ENCODE measurements at regions not wholly inside any gene's neighbourhood (a gene's known extent, or its start where the extent isn't known, plus 50 kb on each side); places are given as distances from the start of the nearest gene placed in this dataset.
"Not testable (repeated sequence)": the region's sequence is repeated elsewhere in the genome, so short reads cannot be mapped to it uniquely, and the experiment has no call there.

- DNase-seq (ENCODE audit: low read depth in 4 of 4, low spot score in 2 of 4): no peak
Observed at GRCh38 chr5:125059255-125060002, 313.0 kb upstream of the ZNF608 start.

DNA sequence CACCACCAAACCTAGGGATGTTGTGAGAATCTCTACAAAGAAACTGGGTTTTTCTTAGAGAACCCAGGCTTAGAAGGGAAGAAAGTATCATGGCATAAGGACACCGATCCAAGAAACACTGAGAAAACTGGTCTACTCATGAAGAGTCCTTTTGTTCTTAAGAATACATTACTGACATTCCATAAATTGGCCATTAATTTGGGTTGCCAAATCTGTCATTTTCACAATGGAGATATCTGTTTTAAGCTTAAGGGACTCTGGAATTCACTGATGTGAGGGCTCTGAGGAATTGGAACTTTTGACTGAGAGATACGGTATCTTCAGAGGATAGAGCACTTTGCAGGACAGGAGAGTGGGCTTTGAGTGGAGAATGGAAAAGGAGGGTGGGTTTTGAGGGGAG, 315.3 kb upstream of the ZNF608 start:
- no peak for DNase-seq (ENCODE audit: low read depth in 4 of 4, low spot score in 2 of 4)

- DNase-seq (ENCODE audit: low read depth in 4 of 4, low spot score in 2 of 4): no peak
Observed at GRCh38 chr5:125064621-125065438, 318.4 kb upstream of the ZNF608 start.

- DNase-seq (ENCODE audit: low read depth in 4 of 4, low spot score in 2 of 4): no peak
Observed at GRCh38 chr5:125065741-125066140, 319.3 kb upstream of the ZNF608 start.

- no peak for DNase-seq (ENCODE audit: low read depth in 4 of 4, low spot score in 2 of 4)
Observed at GRCh38 chr5:125070961-125071360, 324.5 kb upstream of the ZNF608 start.

DNA sequence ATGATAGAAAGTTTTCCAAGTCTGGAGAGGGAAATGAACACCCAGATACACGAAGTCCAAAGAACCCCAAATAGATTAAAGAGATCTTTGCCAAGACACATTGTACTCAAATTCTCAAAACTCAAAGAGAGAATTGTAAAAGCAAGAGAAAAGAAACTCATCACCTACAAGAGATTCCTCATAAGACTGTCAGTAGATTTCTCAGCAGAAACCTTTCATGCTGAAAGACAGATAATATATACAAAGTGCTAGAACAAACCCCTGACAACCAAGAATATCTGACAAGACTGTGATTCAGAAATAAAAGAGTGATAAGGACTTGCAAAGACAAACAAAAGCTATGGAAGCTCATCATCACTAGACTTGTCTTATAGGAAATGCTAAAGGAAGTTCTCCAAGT, 326.7 kb upstream of the ZNF608 start:
- DNase-seq (ENCODE audit: low read depth in 4 of 4, low spot score in 2 of 4): no peak

DNA sequence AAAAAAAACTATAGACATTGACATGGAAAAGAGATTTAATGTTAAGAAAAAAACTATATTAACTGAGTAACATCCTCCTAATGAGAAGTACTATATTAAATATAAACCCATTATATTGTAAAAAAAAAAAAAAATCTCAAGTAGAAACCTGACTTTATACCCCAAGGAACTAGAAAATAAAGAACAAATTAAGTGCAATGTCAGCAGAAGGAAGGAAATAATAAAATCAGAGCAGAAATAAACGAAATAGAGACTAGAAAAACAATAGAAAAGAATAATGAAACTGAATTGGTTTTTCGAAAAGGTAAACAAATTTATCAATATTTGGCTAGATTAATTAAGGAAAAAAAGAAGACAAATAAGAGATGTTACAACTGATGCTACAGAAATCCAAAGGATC, 329.1 kb upstream of the ZNF608 start:
- DNase-seq (ENCODE audit: low read depth in 4 of 4, low spot score in 2 of 4): no peak

DNA sequence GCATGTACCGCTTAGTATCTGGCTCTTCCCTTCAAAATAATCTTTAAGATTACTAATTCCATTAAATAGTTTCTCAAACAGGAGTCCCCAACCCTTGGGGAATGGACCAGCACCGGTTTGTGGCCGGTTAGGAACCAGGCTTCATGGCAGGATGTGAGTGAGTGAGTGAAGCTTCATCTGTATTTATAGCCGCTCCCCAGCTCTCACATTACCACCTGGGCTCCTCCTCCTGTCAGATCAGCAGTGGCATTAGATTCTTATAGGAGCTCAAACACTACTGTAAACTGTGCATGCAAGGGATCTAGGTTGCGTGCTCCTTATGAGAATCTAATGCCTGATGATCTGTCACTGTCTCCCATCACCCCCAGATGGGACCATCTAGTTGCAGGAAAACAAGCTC, 332.6 kb upstream of the ZNF608 start:
- DNase-seq (ENCODE audit: low read depth in 4 of 4, low spot score in 2 of 4): not testable (repeated sequence)

- DNase-seq (ENCODE audit: low read depth in 4 of 4, low spot score in 2 of 4): no peak
Observed at GRCh38 chr5:125081101-125081500, 334.7 kb upstream of the ZNF608 start.

DNA sequence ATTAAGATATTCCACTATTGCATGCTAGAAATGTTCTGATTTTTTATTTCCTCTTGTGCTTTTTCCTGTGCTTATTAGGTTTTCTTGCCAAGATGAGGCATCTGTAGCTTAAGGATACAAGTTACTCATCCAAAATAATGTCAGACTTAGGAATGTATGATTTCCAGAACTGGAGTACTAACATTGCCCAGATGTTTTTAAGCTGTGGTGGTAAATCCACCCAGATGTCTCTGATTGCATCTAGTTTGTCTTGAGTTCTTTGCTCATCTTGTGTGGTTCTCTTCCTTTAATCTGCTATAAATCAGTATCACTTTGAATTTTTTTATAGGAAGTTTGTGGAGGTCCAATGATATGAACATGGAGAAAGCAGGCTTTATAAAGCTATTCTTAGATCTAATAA, 337.5 kb upstream of the ZNF608 start:
- no peak for DNase-seq (ENCODE audit: low read depth in 4 of 4, low spot score in 2 of 4)

DNA sequence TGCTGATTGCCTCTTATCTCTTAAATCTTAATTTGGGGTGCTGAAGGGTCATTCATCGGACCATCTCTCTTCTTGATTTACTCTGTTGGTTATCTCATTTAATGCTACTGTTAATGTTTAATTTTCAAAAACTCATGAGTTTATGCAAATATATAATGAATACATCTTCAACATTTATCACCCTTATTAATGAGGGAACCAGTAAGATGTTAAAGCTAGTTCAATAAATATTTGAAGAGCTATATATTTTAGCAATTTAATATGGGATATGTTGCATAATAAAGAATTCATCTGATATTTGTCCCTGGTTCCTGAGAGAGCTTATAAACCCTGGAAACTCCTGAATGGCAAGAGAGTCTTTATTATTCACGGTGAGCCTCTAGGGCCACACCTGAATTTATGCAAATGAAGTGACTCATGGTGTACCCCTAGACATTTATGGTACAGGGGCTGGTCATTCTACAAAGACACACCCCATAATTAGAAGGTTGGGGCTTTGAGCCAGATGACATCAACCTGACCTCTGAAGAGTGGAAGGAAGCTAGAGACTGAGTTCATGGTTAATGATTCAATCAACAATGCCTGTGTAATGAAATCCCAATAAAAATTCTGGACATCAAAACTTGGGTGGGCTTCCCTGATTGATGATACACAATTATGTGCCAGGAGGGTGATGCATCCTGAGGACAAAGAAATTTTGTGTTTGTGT, 339.5 kb upstream of the ZNF608 start:
- DNase-seq (ENCODE audit: low read depth in 4 of 4, low spot score in 2 of 4): no peak

DNA sequence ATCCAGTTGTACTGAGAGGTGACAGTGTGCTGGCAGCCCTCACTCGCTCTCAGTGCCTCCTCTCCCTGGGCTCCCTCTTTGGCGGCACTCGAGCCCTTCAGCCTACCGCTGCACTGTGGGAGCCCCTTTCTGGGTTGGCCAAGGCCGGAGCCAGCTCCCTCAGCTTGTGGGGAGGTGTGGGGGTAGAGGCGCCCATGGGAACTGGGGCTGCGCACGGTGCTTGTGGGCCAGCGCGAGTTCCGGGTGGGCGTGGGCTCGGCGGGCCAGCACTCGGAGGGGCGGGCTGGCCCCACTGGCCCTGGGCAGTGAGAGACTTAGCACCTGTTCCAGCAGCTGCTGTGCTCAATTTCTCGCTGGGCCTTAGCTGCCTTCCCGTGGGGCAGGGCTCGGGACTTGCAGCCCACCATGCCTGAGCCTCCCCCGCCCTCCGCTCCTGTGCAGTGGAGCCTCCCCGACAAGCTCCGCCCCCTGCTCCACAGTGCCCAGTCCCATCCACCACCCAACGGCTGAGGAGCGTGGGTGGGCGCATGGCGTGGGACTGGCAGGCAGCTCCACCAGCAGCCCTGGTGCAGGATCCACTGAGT, 342.2 kb upstream of the ZNF608 start:
- no peak for DNase-seq (ENCODE audit: low read depth in 4 of 4, low spot score in 2 of 4)

DNA sequence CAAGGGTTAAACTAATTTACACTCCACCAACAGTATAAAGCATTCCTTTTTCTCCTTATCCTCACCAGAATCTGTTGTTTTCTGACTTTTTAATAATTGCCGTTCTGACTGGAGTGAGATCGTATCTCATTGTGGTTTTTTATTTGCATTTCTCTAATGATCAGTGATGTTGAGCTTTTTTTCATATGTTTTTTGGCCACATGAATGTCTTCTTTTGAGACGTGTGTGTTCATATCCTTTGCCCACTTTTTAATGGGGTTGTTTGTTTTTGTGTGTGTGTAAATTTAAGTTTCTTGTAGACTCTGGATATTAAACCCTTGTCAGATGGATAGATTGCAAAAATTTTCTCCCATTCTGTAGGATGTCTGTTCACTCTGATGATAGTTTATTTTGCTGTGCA, 345.7 kb upstream of the ZNF608 start:
- not testable (repeated sequence) for DNase-seq (ENCODE audit: low read depth in 4 of 4, low spot score in 2 of 4)

DNA sequence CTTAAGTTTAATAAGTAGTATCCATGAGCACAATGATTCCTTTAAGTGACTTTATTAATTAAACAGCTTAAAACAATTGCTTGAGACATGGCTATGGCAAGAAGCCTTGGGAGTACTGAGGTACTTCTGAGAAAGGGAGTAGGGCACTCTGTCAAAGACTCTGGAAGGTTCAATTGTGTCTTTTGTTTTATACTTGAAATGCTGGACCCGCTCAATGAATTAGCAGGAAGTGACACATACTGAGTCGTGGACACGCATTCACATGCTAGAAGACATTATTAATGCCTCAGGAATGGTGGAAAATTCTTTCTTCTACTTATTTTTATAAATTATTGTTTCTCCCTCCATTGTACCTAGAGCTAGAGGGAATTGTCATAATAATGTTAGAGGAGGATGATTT, 347.3 kb upstream of the ZNF608 start:
- DNase-seq (ENCODE audit: low read depth in 4 of 4, low spot score in 2 of 4): no peak

DNA sequence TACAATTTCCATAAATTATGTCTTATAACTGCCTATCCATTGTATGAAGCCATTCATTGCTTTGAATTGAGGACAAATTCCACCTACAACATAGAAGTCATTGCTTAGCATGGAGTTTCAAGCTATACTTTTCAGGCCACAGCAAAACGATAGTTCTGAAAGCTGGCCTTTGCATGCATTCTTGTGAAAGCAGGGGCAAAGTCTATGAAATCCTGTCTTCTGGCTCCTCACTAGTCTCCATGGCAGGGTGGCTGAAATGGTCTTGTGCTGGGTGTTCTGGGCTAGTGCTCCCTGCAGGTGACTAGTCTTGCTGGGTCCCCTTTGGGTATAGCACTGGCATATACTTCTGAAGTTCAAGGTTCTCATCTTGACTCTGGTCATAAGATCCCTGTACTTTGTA, 353.9 kb upstream of the ZNF608 start:
- no peak for DNase-seq (ENCODE audit: low read depth in 4 of 4, low spot score in 2 of 4)

- DNase-seq (ENCODE audit: low read depth in 4 of 4, low spot score in 2 of 4): no peak
Observed at GRCh38 chr5:125100951-125101350, 354.5 kb upstream of the ZNF608 start.

- DNase-seq (ENCODE audit: low read depth in 4 of 4, low spot score in 2 of 4): no peak
Observed at GRCh38 chr5:125103459-125103858, 357.0 kb upstream of the ZNF608 start.

- DNase-seq (ENCODE audit: low read depth in 4 of 4, low spot score in 2 of 4): no peak
Observed at GRCh38 chr5:125106271-125106670, 359.8 kb upstream of the ZNF608 start.

GRCh38 chr5:125106881-125107280, 360.4 kb upstream of the ZNF608 start:
- no peak for DNase-seq (ENCODE audit: low read depth in 4 of 4, low spot score in 2 of 4)

DNA sequence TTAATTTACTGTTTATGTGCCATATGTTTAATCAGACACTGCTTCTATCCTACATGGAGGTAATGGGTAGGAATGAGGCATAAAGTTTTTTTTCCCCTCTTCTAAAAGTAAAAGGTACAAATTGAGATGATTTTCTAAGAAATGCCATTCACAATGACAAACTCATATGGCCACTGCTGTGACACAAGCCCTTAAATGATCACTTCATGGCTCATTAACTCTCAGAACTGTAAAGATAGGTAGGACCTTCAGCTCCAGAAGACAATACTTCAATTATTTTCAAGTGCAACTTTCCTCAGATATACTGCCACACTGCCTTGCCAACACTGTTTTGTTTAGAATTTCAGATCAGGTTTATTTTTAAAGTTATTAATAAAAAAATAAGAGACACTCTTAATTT, 362.9 kb upstream of the ZNF608 start:
- no peak for DNase-seq (ENCODE audit: low read depth in 4 of 4, low spot score in 2 of 4)

DNA sequence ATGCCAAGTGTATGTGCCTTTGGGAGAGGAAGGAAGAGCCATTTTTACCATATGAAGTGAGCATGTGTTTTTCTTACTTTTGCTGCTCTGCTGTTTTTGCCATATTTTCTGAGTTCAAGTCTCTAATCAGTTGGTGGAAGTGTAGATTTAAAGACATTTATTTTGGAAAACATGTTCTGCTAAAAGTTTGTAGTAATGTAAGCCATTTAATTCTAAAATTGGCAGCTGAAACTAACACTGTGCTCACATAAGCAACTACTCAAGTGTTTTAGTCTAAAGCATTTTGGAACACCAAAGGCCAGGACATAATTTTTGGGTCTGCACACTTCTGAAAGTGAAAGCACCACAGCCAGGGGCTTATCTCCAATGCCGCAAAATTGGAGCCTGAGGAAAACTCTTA, 363.4 kb upstream of the ZNF608 start:
- no peak for DNase-seq (ENCODE audit: low read depth in 4 of 4, low spot score in 2 of 4)
